Loucy (cell line): ENCODE measurements at regions not wholly inside any gene's neighbourhood (a gene's known extent, or its start where the extent isn't known, plus 50 kb on each side); places are given as distances from the start of the nearest gene placed in this dataset.

Experiments
- EZH2phosphoT487 ChIP-seq: fragments of 200-600 bp; IDR thresholded peaks from 2 replicates; pipeline ENCODE4 v1.6.1; 2018; ENCODE audit warnings: antibody characterized with exemption, mild to moderate bottlenecking, moderate library complexity, borderline replicate concordance
- TF ChIP-seq, protein P1 (sequence below): fragments of 200-600 bp; sonication (generic); conservative IDR thresholded peaks from 2 replicates; pipeline ENCODE4 v1.5.1; 2014; ENCODE audit warnings: mild to moderate bottlenecking, antibody characterized with exemption, low read length

DNA sequence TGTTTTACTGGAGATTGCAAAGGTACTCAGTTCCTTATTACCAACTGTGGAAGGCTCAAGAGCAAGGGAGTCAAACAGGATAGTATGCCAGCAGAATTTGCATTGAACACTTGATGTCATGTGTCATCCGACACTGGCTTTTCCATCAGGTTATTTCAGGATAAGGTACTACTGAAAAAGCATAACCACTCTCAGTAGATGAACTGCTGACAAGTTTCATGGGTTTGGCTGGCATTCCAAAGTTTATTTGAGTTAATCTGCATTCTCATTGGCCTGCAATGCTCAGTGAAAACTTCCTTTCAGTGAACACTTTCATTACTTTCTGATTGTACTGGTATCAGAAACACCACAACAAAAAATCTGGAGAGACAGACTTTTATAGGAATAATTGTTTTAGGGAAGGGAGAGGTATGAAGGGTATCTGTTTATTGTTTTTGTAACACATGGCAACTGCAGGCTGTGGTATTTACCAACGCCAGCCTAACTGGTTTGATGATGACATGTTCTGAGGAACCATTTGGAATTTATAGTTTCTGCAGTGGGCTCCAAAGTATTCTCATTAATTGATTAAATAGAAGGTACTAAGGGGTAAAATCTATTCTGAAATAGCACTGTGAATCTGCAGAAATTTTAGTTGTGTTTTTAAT, 345.7 kb upstream of the NR3C2 start:
- TF ChIP-seq, protein P1, sequence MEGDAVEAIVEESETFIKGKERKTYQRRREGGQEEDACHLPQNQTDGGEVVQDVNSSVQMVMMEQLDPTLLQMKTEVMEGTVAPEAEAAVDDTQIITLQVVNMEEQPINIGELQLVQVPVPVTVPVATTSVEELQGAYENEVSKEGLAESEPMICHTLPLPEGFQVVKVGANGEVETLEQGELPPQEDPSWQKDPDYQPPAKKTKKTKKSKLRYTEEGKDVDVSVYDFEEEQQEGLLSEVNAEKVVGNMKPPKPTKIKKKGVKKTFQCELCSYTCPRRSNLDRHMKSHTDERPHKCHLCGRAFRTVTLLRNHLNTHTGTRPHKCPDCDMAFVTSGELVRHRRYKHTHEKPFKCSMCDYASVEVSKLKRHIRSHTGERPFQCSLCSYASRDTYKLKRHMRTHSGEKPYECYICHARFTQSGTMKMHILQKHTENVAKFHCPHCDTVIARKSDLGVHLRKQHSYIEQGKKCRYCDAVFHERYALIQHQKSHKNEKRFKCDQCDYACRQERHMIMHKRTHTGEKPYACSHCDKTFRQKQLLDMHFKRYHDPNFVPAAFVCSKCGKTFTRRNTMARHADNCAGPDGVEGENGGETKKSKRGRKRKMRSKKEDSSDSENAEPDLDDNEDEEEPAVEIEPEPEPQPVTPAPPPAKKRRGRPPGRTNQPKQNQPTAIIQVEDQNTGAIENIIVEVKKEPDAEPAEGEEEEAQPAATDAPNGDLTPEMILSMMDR = no peak
- TF ChIP-seq EZH2phosphoT487 = no peak
